ENCODE measurements at regions not wholly inside any gene's neighbourhood (a gene's known extent, or its start where the extent isn't known, plus 50 kb on each side); places are given as distances from the start of the nearest gene placed in this dataset.

GRCh38 chr1:36533897-36534296 lies 51.2 kb upstream of the CSF3R start:
- DNase-seq (no peak), ATAC-seq (no peak)
- 56 to 70% methylated on average over 4 of the region's 4 CpGs for WGBS, 2 donors
- TF ChIP-seq CTCF (IDR thresholded peaks at IDR 0.05): no peak
- Histone ChIP-seq H3K4me3 (no peak overlapping the region), H3K27ac (no peak overlapping the region), H3K36me3 (no peaks in the 10 kb centered on the region), H3K4me1 (no peaks in the 10 kb centered on the region), H3K27me3 (peaks cover 0 to 52% (median 34%) of the 10 kb centered on the region in 7 donors), H3K9me3 (peaks cover 0 to 22% (median 0%) of the 10 kb centered on the region in 11 donors)
- intact Hi-C loops (cut with DNase I): no loop called here

GRCh38 chr1:36532810-36533401 lies 50.2 kb upstream of the CSF3R start:
- Histone ChIP-seq H3K4me1 (no peaks in the 10 kb centered on the region), H3K9me3 (peaks cover 0 to 22% (median 0%) of the 10 kb centered on the region in 11 donors), H3K27ac (no peak overlapping the region), H3K36me3 (no peaks in the 10 kb centered on the region), H3K4me3 (no peak overlapping the region), H3K27me3 (peaks cover 0 to 48% (median 36%) of the 10 kb centered on the region in 7 donors)
- no peak for TF ChIP-seq CTCF (IDR thresholded peaks at IDR 0.05)
- no peak for DNase-seq
- intact Hi-C loops (cut with DNase I): no loop called here
- WGBS, 2 donors: 79 to 87% methylated on average over 3 of the region's 3 CpGs
- ATAC-seq: no peak
